ENCODE measurements at regions not wholly inside any gene's neighbourhood (a gene's known extent, or its start where the extent isn't known, plus 50 kb on each side); places are given as distances from the start of the nearest gene placed in this dataset.
"Not testable (repeated sequence)": the region's sequence is repeated elsewhere in the genome, so short reads cannot be mapped to it uniquely, and the experiment has no call there.

GRCh38 chr13:46479283-46479682 lies 73.7 kb upstream of the LRCH1 start:
- H3K27me3 Mint-ChIP-seq = peaks cover 3% of the 10 kb centered on the region
- H3K27ac Mint-ChIP-seq = no peak overlapping the region
- H3K4me1 Mint-ChIP-seq = no peaks in the 10 kb centered on the region
- no peaks in the 10 kb centered on the region for H3K36me3 Mint-ChIP-seq
- DNase-seq (no peak), ATAC-seq (ENCODE audit: low read depth) (no peak)
- peaks cover 3% of the 10 kb centered on the region for H3K9me3 Mint-ChIP-seq
- POLR2A ChIA-PET = interaction anchor here (0.5 kb wide), 1 partner anchor 872 kb away, joined by 4 read pairs; no protein-coding TSS in a partner anchor
- H3K4me3 Mint-ChIP-seq = no peak overlapping the region

GRCh38 chr13:46478651-46479050 lies 74.3 kb upstream of the LRCH1 start:
- POLR2A ChIA-PET = no interaction called here
- ATAC-seq (ENCODE audit: low read depth) = no peak

GRCh38 chr13:46476174-46476573 lies 76.8 kb upstream of the LRCH1 start:
- H3K27me3 Mint-ChIP-seq = peaks cover 3% of the 10 kb centered on the region
- DNase-seq = no peak

More at GRCh38 chr13:46478651-46479050, 74.3 kb upstream of the LRCH1 start:
- Mint-ChIP-seq H3K4me3 (no peak overlapping the region), H3K9me3 (peaks cover 3% of the 10 kb centered on the region), H3K36me3 (no peaks in the 10 kb centered on the region), H3K27ac (no peak overlapping the region), H3K4me1 (no peaks in the 10 kb centered on the region), H3K27me3 (peaks cover 3% of the 10 kb centered on the region)
- no peak for DNase-seq

GRCh38 chr13:46475541-46475991 lies 77.4 kb upstream of the LRCH1 start:
- H3K27ac Mint-ChIP-seq = no peak overlapping the region
- POLR2A ChIA-PET = no interaction called here
- ATAC-seq (ENCODE audit: low read depth) (no peak), DNase-seq (no peak)
- H3K4me3 Mint-ChIP-seq = no peak overlapping the region
- H3K4me1 Mint-ChIP-seq = no peaks in the 10 kb centered on the region
- H3K9me3 Mint-ChIP-seq = no peaks in the 10 kb centered on the region
- no peaks in the 10 kb centered on the region for H3K36me3 Mint-ChIP-seq
- peaks cover 3% of the 10 kb centered on the region for H3K27me3 Mint-ChIP-seq

More at GRCh38 chr13:46476174-46476573, 76.8 kb upstream of the LRCH1 start:
- no peak for ATAC-seq (ENCODE audit: low read depth)
- no peaks in the 10 kb centered on the region for H3K36me3 Mint-ChIP-seq
- no peak overlapping the region for H3K4me3 Mint-ChIP-seq
- no peak overlapping the region for H3K27ac Mint-ChIP-seq
- H3K9me3 Mint-ChIP-seq = no peaks in the 10 kb centered on the region
- no peaks in the 10 kb centered on the region for H3K4me1 Mint-ChIP-seq
- POLR2A ChIA-PET = no interaction called here

GRCh38 chr13:46473806-46474205 lies 79.2 kb upstream of the LRCH1 start:
- no peaks in the 10 kb centered on the region for H3K36me3 Mint-ChIP-seq
- no peaks in the 10 kb centered on the region for H3K4me1 Mint-ChIP-seq
- no peak overlapping the region for H3K27ac Mint-ChIP-seq
- peaks cover 1% of the 10 kb centered on the region for H3K27me3 Mint-ChIP-seq
- POLR2A ChIA-PET = no interaction called here
- no peaks in the 10 kb centered on the region for H3K9me3 Mint-ChIP-seq
- H3K4me3 Mint-ChIP-seq = no peak overlapping the region
- DNase-seq (no peak), ATAC-seq (ENCODE audit: low read depth) (no peak)

GRCh38 chr13:46472384-46472783 lies 80.6 kb upstream of the LRCH1 start:
- Mint-ChIP-seq H3K27ac (no peak overlapping the region), H3K36me3 (no peaks in the 10 kb centered on the region), H3K27me3 (no peaks in the 10 kb centered on the region), H3K4me3 (no peak overlapping the region), H3K4me1 (no peaks in the 10 kb centered on the region), H3K9me3 (no peaks in the 10 kb centered on the region)
- POLR2A ChIA-PET = no interaction called here
- DNase-seq = no peak
- no peak for ATAC-seq (ENCODE audit: low read depth)

- H3K4me1 Mint-ChIP-seq; H3K27ac Mint-ChIP-seq; H3K36me3 Mint-ChIP-seq; H3K27me3 Mint-ChIP-seq; ATAC-seq (ENCODE audit: low read depth); H3K4me3 Mint-ChIP-seq; DNase-seq; POLR2A ChIA-PET; H3K9me3 Mint-ChIP-seq: not testable (repeated sequence)
Observed at GRCh38 chr13:46469699-46470098, 82.6 kb upstream of the RUBCNL start.

- POLR2A ChIA-PET = no interaction called here
- Mint-ChIP-seq H3K27ac (no peak overlapping the region), H3K27me3 (no peaks in the 10 kb centered on the region), H3K36me3 (no peaks in the 10 kb centered on the region), H3K9me3 (no peaks in the 10 kb centered on the region), H3K4me1 (no peaks in the 10 kb centered on the region), H3K4me3 (no peak overlapping the region)
- ATAC-seq (ENCODE audit: low read depth) (no peak), DNase-seq (no peak)
Observed at GRCh38 chr13:46468570-46469463, 81.8 kb upstream of the RUBCNL start.

- H3K27ac Mint-ChIP-seq; H3K4me3 Mint-ChIP-seq; ATAC-seq (ENCODE audit: low read depth); H3K4me1 Mint-ChIP-seq; H3K27me3 Mint-ChIP-seq; DNase-seq; H3K36me3 Mint-ChIP-seq; POLR2A ChIA-PET; H3K9me3 Mint-ChIP-seq: not testable (repeated sequence)
Observed at GRCh38 chr13:46467694-46468093, 80.6 kb upstream of the RUBCNL start.

- H3K36me3 Mint-ChIP-seq; H3K9me3 Mint-ChIP-seq; H3K27me3 Mint-ChIP-seq; POLR2A ChIA-PET; ATAC-seq (ENCODE audit: low read depth); H3K27ac Mint-ChIP-seq; H3K4me3 Mint-ChIP-seq; DNase-seq; H3K4me1 Mint-ChIP-seq: not testable (repeated sequence)
Observed at GRCh38 chr13:46466074-46466473, 79.0 kb upstream of the RUBCNL start.

GRCh38 chr13:46463719-46464118 lies 76.7 kb upstream of the RUBCNL start:
- H3K4me3 Mint-ChIP-seq = no peak overlapping the region
- H3K27ac Mint-ChIP-seq = no peak overlapping the region
- no peaks in the 10 kb centered on the region for H3K27me3 Mint-ChIP-seq
- DNase-seq = no peak
- no peak for ATAC-seq (ENCODE audit: low read depth)
- POLR2A ChIA-PET = no interaction called here
- no peaks in the 10 kb centered on the region for H3K36me3 Mint-ChIP-seq
- H3K4me1 Mint-ChIP-seq = no peaks in the 10 kb centered on the region
- peaks cover 5% of the 10 kb centered on the region for H3K9me3 Mint-ChIP-seq

- H3K27me3 Mint-ChIP-seq; ATAC-seq (ENCODE audit: low read depth); H3K9me3 Mint-ChIP-seq; DNase-seq; POLR2A ChIA-PET; H3K4me3 Mint-ChIP-seq; H3K27ac Mint-ChIP-seq; H3K36me3 Mint-ChIP-seq; H3K4me1 Mint-ChIP-seq: not testable (repeated sequence)
Observed at GRCh38 chr13:46460223-46460622, 73.2 kb upstream of the RUBCNL start.

GRCh38 chr13:46457255-46457654 lies 70.2 kb upstream of the RUBCNL start:
- H3K9me3 Mint-ChIP-seq; H3K27ac Mint-ChIP-seq; DNase-seq; H3K27me3 Mint-ChIP-seq; ATAC-seq (ENCODE audit: low read depth); H3K36me3 Mint-ChIP-seq; H3K4me3 Mint-ChIP-seq; H3K4me1 Mint-ChIP-seq; POLR2A ChIA-PET: not testable (repeated sequence)

GRCh38 chr13:46455924-46456323 lies 68.9 kb upstream of the RUBCNL start:
- H3K36me3 Mint-ChIP-seq, H3K9me3 Mint-ChIP-seq, DNase-seq, H3K27me3 Mint-ChIP-seq, H3K4me3 Mint-ChIP-seq, H3K4me1 Mint-ChIP-seq, POLR2A ChIA-PET, H3K27ac Mint-ChIP-seq: not testable (repeated sequence)
- ATAC-seq (ENCODE audit: low read depth) = peak; percentile 77
